ENCODE measurements at regions not wholly inside any gene's neighbourhood (a gene's known extent, or its start where the extent isn't known, plus 50 kb on each side); places are given as distances from the start of the nearest gene placed in this dataset.

- TF ChIP-seq ELF4 (IDR thresholded peaks at IDR 0.05), result no peak
- TF ChIP-seq HDGF (IDR thresholded peaks at IDR 0.05; ENCODE audit: borderline replicate concordance), result no peak
- no peak for TF ChIP-seq LEF1 (IDR thresholded peaks at IDR 0.05; ENCODE audit: borderline replicate concordance)
- TF ChIP-seq ZNF384 (IDR thresholded peaks at IDR 0.05), result no peak
- TF ChIP-seq NFRKB (IDR thresholded peaks at IDR 0.05), result no peak
- no peak for TF ChIP-seq FOXK2 (IDR thresholded peaks at IDR 0.05)
- no peak for TF ChIP-seq SP1 (IDR thresholded peaks at IDR 0.05)
- TF ChIP-seq BHLHE40 (IDR thresholded peaks at IDR 0.05; ENCODE audit: borderline replicate concordance), result no peak
- no peak for TF ChIP-seq L3MBTL2 (conservative IDR thresholded peaks at IDR 0.05)
- no peak for TF ChIP-seq FOXM1 (IDR thresholded peaks at IDR 0.05; ENCODE audit: borderline replicate concordance)
- TF ChIP-seq FOXA1 (IDR thresholded peaks at IDR 0.05), result no peak
- no peak for TF ChIP-seq SUZ12 (IDR thresholded peaks at IDR 0.05)
These were observed 70.4 kb upstream of the ST3GAL5 start for GRCh38 chr2:85959185-85959584.
